Neural progenitor cell (in vitro differentiated cells): ENCODE measurements at regions not wholly inside any gene's neighbourhood (a gene's known extent, or its start where the extent isn't known, plus 50 kb on each side); places are given as distances from the start of the nearest gene placed in this dataset.

ENCODE experiments used
- EZH2phosphoT487 ChIP-seq: fragments of 200-600 bp; sonication (generic); IDR thresholded peaks from 2 replicates; pipeline ENCODE4 v1.6.1; 2017; ENCODE audit warnings: antibody characterized with exemption
- TF ChIP-seq, protein P1 (sequence below): fragments of 200-600 bp; sonication (generic); IDR thresholded peaks from 2 replicates; pipeline ENCODE4 v1.5.1; 2017; ENCODE audit warnings: antibody characterized with exemption, mild to moderate bottlenecking

DNA sequence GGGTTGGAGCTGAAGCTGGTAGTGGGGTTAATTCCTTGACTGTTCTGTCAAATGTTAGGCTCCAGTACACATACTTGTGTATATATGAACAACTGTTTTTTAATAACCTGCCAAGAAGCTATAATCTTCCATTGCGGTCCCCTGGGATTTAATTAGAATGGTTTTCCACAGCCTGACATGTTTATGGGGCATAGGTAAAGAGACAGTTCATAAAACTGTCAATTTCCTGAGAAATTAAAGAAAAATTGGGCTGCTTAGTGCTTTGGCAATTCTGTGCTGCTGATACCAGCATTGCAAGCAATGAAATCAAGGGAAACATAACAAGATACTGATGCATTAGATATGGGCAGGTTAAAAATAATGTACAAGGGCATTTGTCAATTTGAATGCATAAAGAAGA, 314.1 kb upstream of the SLC35B3 start:
- TF ChIP-seq, protein P1, sequence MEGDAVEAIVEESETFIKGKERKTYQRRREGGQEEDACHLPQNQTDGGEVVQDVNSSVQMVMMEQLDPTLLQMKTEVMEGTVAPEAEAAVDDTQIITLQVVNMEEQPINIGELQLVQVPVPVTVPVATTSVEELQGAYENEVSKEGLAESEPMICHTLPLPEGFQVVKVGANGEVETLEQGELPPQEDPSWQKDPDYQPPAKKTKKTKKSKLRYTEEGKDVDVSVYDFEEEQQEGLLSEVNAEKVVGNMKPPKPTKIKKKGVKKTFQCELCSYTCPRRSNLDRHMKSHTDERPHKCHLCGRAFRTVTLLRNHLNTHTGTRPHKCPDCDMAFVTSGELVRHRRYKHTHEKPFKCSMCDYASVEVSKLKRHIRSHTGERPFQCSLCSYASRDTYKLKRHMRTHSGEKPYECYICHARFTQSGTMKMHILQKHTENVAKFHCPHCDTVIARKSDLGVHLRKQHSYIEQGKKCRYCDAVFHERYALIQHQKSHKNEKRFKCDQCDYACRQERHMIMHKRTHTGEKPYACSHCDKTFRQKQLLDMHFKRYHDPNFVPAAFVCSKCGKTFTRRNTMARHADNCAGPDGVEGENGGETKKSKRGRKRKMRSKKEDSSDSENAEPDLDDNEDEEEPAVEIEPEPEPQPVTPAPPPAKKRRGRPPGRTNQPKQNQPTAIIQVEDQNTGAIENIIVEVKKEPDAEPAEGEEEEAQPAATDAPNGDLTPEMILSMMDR, result no peak
- TF ChIP-seq EZH2phosphoT487, result no peak
